Iris pigment epithelial cell (primary cell): ENCODE measurements at regions not wholly inside any gene's neighbourhood (a gene's known extent, or its start where the extent isn't known, plus 50 kb on each side); places are given as distances from the start of the nearest gene placed in this dataset.

Source experiments
- DNase-seq: peaks from one replicate; pipeline ENCODE4 v3.0.0-alpha.2; 2011; ENCODE audit warnings: low read depth

GRCh38 chr15:96524676-96525417, 194.3 kb downstream of the NR2F2 start:
- DNase-seq: no peak

- DNase-seq: no peak
Observed at GRCh38 chr15:96535148-96535547, 204.6 kb downstream of the NR2F2 start.

GRCh38 chr15:96538491-96538890, 208.0 kb downstream of the NR2F2 start:
- DNase-seq: no peak

GRCh38 chr15:96540283-96540682, 209.8 kb downstream of the NR2F2 start:
- no peak for DNase-seq

GRCh38 chr15:96542130-96542770, 211.8 kb downstream of the NR2F2 start:
- DNase-seq: no peak

- DNase-seq: no peak
Observed at GRCh38 chr15:96544162-96544756, 213.8 kb downstream of the NR2F2 start.

- DNase-seq: no peak
Observed at GRCh38 chr15:96549136-96549535, 218.6 kb downstream of the NR2F2 start.

GRCh38 chr15:96551196-96551595, 220.7 kb downstream of the NR2F2 start:
- no peak for DNase-seq

GRCh38 chr15:96551722-96552121, 221.2 kb downstream of the NR2F2 start:
- no peak for DNase-seq

- DNase-seq: no peak
Observed at GRCh38 chr15:96553006-96553405, 222.5 kb downstream of the NR2F2 start.

GRCh38 chr15:96553451-96553850, 223.0 kb downstream of the NR2F2 start:
- DNase-seq: no peak

- DNase-seq: no peak
Observed at GRCh38 chr15:96553931-96554330, 223.4 kb downstream of the NR2F2 start.

- no peak for DNase-seq
Observed at GRCh38 chr15:96554541-96554940, 224.0 kb downstream of the NR2F2 start.

- no peak for DNase-seq
Observed at GRCh38 chr15:96559087-96559486, 228.6 kb downstream of the NR2F2 start.

- no peak for DNase-seq
Observed at GRCh38 chr15:96559631-96560030, 229.1 kb downstream of the NR2F2 start.

- no peak for DNase-seq
Observed at GRCh38 chr15:96560246-96560895, 229.9 kb downstream of the NR2F2 start.

- DNase-seq: no peak
Observed at GRCh38 chr15:96561593-96561992, 231.1 kb downstream of the NR2F2 start.

GRCh38 chr15:96564546-96564945, 234.0 kb downstream of the NR2F2 start:
- no peak for DNase-seq

- no peak for DNase-seq
Observed at GRCh38 chr15:96565266-96565665, 234.8 kb downstream of the NR2F2 start.

GRCh38 chr15:96574782-96575181, 244.3 kb downstream of the NR2F2 start:
- no peak for DNase-seq

GRCh38 chr15:96576596-96576995, 246.1 kb downstream of the NR2F2 start:
- DNase-seq: no peak

GRCh38 chr15:96578393-96578792, 247.9 kb downstream of the NR2F2 start:
- DNase-seq: no peak

- DNase-seq: no peak
Observed at GRCh38 chr15:96581371-96581770, 250.9 kb downstream of the NR2F2 start.
